ENCODE measurements at regions not wholly inside any gene's neighbourhood (a gene's known extent, or its start where the extent isn't known, plus 50 kb on each side); places are given as distances from the start of the nearest gene placed in this dataset.

GRCh38 chr1:234957330-234958065, 171.1 kb downstream of the TOMM20 start (continued):
- TF ChIP-seq TCF7L2 (IDR thresholded peaks at IDR 0.05; ENCODE audit: borderline replicate concordance, extremely low read depth, insufficient read depth, insufficient read length) = peak; percentile 92
- peak; percentile 24; the same call in 1 of the 2 replicates for TF ChIP-seq RAD21 (IDR thresholded peaks at IDR 0.05; ENCODE audit: low read depth)
- TF ChIP-seq EGR1 (IDR thresholded peaks at IDR 0.05; ENCODE audit: low read depth) = no peak
- TF ChIP-seq FOSL1 (IDR thresholded peaks at IDR 0.05; ENCODE audit: low read depth) = peak; percentile 85

DNA sequence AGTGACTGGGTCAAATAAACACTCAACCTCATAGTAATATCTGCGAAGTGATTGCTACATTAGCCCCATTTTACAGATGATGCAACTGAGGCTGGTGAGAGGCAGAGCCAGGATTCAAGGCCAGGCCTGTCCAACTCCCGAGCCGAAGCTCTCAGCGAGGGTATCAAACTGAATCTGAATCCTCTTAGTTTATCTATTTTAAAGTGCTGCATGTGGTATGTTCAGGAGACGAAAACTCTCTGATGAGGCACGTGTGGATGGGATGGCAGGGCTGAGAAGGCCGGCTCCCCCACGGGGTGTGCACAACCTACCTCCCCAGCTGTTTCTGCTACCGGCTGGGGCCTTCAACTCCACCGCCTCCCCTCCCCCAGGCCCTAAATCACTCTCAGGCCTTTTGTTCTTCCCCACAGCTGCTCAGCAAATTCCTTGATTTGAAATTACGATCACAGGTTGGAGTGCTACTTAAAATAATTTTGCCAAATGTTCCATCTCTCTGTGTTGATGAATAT, 171.8 kb downstream of the TOMM20 start:
- H3K9ac ChIP-seq (ENCODE audit: low read length) = no peak overlapping the region
- DNase-seq (ENCODE audit: low read depth, low spot score) (no peak), ATAC-seq (peak; percentile 38; the same call in 1 of the 2 replicates)

More for the DNA sequence above, 171.8 kb downstream of the TOMM20 start:
- H3K27ac ChIP-seq (ENCODE audit: low read depth, low read length) = peak overlapping the region; percentile 34
- H3K4me3 ChIP-seq (replicated peaks in 1 of 2; ENCODE audit: low read depth in 1 of 2, low read length in 2 of 2) = 0 out of 4 replicates have a peak overlapping the region, but pooled peaks of 1 of the 2 experiments have one; percentile 2
- intact Hi-C loops (cut with micrococcal nuclease) = no loop called here
- peak overlapping the region; percentile 56 for H3K4me2 ChIP-seq (ENCODE audit: low read length)
- H4K20me1 ChIP-seq (ENCODE audit: insufficient read depth) = no peaks in the 10 kb centered on the region
- RAD21 ChIA-PET (ENCODE audit: low non-redundant PET in 1 of 2, low total read pairs in 2 of 2, uncharacterized antibody in 2 of 2, unreplicated experiment in 2 of 2) = no interaction called here
- no peaks in the 10 kb centered on the region for H3K9me3 ChIP-seq (ENCODE audit: control insufficient read depth in 1 of 2, insufficient read depth in 1 of 2, low read depth in 1 of 2, low read length in 2 of 2)
- TF ChIP-seq SIN3A (IDR thresholded peaks at IDR 0.05; ENCODE audit: low read depth) (0 out of 2 replicates have a peak, but pooled peaks have one; percentile 13), TCF7L2 (IDR thresholded peaks at IDR 0.05; ENCODE audit: borderline replicate concordance, extremely low read depth, insufficient read depth, insufficient read length) (peak; percentile 63), EZH2phosphoT487 (IDR thresholded peaks at IDR 0.05; ENCODE audit: borderline replicate concordance) (no peak)
- BruUV-seq (replicated peaks) = no TSS peak
- no peaks in the 10 kb centered on the region for H3K36me3 ChIP-seq (ENCODE audit: control insufficient read depth in 1 of 2, insufficient read depth in 2 of 2, low read length in 2 of 2)
- CTCF ChIA-PET = interaction anchor here (0.6 kb wide), 1 partner anchor 10 kb away, joined by 3 read pairs; no protein-coding TSS in a partner anchor
- no peaks in the 10 kb centered on the region for H3K79me2 ChIP-seq (ENCODE audit: insufficient read depth, low read length)
- H3K9me2 ChIP-seq (ENCODE audit: insufficient read depth) = no peaks in the 10 kb centered on the region
- H3K4me1 ChIP-seq (ENCODE audit: control insufficient read depth in 1 of 2, insufficient read depth in 2 of 2, low read length in 2 of 2) = peaks cover 21 to 33% of the 10 kb centered on the region in 2 experiments
- H3K27me3 ChIP-seq (ENCODE audit: insufficient read depth, low read length) = peaks cover 6% of the 10 kb centered on the region; the same call in 1 of the 2 replicates
- H2AFZ ChIP-seq (ENCODE audit: low read depth, low read length, poor library complexity, severe bottlenecking) = no peak overlapping the region
- POLR2A ChIA-PET = interaction anchor here (0.7 kb wide), 1 partner anchor 345 kb away, joined by 3 read pairs; no protein-coding TSS in a partner anchor
